HG03196 (cell line): ENCODE measurements at regions not wholly inside any gene's neighbourhood (a gene's known extent, or its start where the extent isn't known, plus 50 kb on each side); places are given as distances from the start of the nearest gene placed in this dataset.
"Not testable (repeated sequence)": the region's sequence is repeated elsewhere in the genome, so short reads cannot be mapped to it uniquely, and the experiment has no call there.

Source experiments
- ATAC-seq: cut with Tn5 transposase; IDR thresholded peaks from one replicate; pipeline ENCODE4 v1.9.1; 2021; ENCODE audit not compliant: unreplicated experiment

DNA sequence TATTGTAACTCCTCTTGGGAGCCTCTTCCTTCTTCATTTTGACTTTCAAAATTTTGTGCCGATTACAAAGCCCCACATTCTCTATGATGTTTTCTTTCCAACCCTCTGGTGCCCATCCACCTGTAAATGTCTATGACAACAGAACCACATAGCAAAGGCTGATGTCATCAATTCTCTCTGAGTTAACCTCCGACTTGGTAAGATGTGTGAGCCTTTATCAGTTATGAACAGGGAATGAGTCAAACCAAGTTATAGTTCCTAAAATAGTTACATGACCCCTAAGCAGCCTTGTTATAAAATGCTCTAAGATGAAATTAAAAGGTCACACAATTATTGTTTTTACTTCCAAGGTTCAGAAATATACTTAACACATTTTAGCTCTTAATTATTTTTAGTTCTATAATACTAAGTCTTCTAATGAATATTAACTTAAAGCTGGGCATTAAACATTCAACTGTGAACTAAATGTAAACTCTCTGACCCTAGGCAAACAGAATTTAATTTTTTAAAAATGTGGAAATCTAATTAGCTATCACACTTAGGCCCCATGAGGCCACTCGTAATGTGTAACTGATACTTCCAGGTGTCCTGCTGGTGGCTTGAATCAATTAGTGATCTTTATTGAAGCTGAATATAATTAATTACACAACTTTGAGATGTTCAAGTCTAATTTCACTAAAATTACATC is 102.3 kb upstream of the CYRIA start:
- ATAC-seq: no peak

DNA sequence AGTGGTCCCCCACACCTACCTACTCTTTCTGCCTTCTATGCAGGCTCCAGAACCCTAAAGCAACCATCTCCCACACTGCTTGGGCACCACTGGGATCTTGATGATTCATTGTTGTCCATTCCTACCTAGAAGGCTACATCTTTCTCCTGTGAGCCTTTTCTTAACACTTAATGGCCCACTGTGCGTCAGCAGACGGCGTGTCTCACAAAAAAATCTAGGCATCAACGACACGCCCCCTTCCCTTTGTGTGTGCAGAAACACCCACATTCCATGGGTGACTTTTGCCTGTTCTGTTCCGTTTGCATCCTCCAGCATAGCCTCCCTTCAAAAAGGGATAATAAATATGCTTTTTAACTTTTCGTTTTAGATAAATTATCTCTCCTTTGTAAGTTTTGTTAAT is 99.7 kb upstream of the CYRIA start:
- no peak for ATAC-seq

DNA sequence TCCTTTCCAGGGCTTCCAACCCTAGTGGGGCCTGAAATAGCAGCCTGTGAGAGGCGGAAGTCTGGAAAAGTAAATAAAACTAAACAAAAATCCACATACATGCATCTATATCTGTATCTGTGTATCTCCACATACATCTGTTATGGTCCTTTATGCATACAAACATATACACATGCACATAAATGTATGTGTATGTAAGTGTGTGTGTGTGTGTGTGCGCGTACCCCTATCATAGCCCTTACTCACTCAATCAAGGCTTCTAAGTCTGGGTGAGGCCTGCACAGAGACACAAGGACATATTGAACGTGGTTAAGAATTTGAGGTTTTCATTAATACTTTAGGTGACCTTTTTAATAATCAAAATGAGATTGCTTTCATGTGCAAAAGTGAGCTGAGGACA is 98.9 kb upstream of the CYRIA start:
- ATAC-seq: no peak

DNA sequence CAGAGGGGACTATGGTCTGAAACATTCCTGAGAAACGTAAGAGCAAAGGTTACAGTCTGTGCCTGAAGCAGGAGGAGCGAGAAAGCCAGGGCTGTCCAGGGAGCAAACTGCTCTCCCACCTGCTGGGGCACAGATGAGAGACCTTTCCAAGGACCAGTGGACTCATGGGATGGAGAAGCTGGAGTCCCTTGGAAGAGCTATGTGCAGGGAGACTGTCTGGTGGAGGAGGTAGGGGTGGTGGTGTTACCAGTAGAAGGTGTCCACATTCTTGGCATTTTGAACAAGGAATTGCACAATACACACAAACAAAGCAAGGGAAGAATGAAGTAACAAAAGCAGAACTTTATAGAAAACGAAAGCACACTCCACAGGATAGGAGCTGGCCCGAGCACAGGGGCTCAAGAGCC is 97.9 kb upstream of the CYRIA start:
- no peak for ATAC-seq

DNA sequence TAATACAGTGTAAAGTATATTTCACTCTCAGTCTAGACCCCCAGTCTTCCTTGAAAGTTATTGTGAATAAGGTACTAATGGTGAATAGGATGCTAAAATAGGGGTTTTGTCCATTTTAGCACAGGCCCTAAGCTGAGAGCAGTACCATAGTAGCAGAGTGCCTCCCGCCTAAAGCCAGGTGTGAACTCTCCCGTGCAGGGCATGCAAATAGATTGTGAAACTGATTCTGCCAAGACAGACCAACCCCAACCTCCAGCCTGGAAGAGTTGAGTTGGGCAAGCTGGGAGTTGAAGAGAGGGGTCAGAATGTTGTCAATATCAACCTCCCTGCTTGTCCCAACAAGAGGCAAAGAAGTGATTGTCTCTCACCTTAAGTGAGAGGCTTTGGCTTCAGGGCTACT is 97.4 kb upstream of the CYRIA start:
- ATAC-seq: no peak

DNA sequence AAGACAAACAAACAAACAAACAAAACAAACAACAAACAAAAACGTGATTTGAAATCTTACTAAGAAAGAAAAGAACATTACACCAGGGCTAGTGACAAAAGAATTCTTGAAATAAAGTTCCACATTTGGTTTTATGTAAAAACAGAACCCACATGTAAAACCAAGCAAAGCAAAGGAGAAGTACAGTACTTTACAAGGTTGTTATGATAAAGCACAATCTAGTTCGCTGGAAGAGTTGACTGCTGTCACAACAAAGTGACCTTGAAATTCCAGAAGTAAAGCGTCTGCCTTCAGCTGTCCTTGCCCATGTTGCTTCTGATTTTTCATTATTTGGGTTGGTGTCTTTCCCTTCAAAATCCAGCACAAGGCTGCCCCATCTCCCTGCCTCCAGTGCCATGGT is 94.8 kb upstream of the CYRIA start:
- no peak for ATAC-seq

DNA sequence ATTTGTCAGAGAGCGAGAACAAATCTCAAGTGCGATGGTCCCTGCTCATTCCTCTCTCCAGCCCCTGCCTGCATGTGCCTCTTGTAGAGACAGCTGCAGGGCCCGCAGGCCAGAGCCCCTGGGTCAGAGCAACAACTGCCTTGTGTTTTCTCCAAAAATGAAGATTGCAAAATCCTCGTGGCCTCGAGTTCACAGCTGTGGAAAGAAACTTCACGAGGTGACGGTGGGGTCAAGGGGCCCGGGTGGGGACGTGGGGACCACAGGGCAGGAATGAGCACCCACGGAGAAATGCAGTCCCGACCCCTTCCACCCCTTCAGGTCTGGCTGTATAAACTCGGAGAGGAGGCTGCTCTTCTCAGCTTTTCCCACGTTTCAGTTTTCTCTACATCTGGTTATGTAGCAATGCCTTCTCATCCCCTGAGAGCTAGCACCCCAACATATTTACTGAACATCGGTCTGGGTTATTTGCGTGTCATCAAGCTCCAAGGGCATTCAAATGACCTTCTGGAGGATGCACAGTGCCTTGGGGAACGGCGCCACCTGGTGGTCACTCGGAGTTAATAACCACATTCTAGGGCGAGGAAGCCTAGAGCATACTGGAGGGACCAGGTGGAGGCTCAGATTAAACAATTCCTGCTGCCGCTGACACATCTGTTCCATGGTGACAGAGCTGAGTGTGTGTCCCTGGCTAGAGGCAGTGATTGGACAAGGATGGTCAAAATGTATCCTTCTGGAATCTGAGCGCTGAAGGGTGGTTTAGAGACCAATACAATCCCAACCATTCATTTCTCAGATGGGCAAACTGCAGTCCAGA is 91.4 kb upstream of the CYRIA start:
- ATAC-seq: peak; percentile 92

DNA sequence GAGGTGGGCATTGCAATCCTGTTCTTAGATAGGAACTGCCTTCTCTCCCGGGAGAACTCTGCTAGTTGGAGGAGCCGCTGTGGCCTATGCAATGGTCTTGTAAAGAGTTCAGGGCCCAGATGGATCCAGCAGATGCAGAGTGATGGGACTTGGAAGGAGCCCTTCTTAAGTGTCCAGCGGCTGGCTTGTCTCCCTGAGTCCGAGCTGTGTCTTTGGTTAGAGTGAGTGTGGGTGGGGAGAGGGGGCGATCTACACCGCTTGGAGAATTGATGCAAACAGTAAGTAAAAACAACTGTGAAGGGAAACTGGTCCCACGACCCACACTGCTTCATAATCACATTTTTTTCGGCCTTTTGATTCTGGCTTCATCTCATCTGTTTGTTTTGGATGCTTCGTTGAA is 89.8 kb upstream of the CYRIA start:
- ATAC-seq: no peak

DNA sequence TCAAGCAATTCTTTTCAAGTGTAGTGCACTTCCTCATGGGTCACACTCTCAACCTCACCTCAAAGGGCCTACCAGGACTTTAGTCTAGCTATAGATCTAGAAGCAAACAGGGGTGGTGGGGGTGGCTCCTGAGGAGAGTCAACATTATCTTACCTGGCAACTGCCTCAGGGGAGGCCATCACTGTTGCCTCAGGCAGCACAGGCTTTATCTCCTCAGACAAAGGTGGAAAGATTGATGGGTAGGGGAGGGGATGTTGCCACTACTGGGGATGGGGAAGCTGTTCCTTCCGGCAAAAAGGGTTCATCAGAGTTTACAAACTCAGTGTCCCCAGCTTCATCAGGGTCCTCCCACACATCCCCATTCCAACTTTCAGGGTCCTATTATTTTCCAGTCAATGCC is 87.4 kb upstream of the CYRIA start:
- ATAC-seq: not testable (repeated sequence)

DNA sequence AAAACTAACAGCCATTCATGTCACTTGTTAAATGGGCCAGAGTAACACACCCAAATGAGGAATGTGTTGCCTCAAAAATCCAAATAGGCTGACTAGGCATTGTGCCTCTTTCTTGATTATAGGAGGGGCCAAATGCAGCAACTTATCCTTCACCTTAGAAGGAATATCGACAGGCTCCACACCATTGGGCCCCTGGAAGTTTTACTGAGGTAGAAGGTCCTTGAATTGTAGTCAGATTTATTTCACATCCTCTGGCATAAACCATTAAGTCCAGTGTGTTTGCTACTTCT is 85.2 kb upstream of the CYRIA start:
- ATAC-seq: not testable (repeated sequence)

DNA sequence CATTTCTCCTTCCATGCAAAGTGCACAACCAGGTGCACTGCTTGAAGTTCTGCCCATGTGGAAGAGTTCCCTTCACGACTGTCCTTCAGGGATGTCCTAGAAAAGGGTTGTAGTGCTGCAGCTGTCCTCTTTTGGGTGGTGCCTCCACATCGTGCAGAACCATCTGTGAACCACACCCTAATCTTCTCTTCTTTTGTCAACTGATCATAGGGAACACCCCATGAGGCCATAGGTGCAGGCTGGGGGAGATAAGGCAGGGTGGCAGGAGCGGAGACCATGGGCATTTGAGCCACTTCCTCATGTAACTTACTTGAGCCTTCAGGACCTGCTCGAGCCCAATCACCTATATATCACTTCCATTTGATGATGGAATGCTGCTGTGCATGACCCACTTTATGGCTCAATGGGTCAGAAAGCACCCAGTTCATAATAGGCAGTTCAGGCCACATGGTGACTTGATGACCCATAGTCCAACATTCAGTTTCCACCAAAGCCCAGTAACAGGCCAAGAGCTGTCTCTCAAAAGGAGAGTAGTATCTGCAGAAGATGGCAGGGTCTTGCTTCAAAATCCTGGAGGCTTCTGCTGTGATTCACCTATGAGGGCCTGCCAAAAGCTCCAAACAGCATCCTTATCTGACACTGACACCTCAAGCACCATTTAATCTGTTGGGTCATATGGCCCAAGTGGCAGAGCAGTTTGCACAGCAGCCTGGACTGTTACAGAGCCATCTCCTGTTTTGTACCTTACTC is 84.7 kb upstream of the CYRIA start:
- ATAC-seq: no peak

DNA sequence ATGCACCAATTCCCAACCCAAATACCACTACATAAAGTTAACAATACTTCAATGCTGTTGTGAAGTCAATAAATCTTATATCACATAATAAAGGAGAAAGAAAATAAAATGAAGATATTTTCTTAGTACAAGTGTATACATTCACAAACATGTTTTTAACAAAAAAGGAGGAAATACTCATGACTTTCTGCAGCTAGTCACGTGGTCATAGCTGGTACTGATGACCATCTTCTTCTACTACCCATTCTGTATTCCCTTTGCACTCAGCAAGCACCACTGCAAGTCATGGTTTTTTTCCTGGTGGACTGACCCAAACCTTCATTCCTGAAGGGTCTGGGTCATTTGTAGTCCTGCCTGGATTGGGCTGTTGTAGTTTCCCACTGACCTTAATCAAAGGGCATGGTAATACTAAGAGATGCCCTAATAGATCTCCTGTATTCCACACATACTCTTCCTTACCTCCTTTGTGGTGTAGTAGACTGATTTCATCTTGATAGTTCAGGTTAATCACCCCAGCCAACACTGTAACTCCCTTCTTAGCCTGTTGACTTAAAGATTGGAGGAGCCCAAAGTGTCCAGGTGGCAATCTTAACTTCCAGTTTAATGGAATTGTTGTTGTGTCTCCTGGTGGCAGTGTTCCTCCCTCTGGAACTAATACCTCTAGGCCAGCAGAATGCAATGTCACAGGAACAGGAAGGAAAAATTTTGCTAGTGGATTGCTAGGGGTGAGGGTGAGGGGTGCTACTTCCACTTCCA is 83.1 kb upstream of the CYRIA start:
- not testable (repeated sequence) for ATAC-seq

DNA sequence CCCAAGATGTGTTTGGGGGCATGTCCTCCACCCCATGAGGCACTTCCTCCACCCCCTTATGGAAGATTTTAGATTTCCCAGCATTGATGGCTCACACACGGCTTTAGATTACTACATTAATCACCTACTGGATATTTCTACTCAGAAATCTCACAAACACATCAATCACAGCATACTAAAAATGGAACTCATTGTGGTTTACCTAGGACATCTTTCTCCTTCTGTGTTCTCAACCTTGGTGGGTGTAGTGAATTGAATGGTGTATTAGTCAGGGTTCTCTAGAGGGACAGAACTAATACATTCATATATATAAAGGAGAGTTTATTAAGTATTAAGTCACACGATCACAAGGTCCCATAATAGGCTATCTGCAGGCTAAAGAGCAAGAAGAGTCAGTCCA is 82.1 kb upstream of the CYRIA start:
- no peak for ATAC-seq

DNA sequence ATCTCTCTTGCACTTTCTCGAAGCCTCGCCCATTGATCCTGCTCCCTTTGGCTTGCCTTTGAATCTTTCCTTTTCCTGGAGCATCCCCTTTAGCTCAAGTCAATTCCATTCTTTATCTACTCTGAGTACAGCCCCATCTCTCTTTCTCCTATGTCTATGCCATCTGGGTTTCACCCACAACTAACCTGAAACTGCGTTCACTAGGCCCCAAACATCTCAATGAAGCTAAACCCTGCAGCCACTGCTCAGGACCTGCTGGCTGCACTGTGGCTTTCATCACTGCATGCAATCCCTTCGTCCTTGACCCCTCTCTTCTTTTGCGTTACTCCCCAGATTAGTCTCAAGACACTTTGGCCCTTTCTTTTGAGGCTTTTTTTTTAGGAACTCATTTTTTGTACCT is 81.6 kb upstream of the CYRIA start:
- no peak for ATAC-seq

DNA sequence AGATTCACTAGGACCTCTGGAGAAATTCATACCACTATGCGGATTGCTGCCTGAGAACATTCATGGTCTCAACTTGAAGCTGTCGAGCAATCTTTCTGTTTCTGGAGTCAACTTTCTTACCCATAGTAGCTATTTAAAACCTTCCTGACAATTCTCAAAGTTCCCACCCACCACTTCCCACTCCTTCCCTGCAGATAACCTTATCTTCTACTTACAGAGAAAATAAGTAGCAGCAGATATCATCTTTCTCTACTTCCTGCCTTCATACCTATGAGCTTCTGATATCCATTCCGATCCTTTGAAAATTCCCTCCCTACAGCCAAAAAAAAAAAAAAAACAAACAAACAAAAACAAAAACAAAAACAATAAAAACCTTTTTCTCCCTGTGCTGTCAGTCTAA is 81.2 kb upstream of the CYRIA start:
- ATAC-seq: no peak

DNA sequence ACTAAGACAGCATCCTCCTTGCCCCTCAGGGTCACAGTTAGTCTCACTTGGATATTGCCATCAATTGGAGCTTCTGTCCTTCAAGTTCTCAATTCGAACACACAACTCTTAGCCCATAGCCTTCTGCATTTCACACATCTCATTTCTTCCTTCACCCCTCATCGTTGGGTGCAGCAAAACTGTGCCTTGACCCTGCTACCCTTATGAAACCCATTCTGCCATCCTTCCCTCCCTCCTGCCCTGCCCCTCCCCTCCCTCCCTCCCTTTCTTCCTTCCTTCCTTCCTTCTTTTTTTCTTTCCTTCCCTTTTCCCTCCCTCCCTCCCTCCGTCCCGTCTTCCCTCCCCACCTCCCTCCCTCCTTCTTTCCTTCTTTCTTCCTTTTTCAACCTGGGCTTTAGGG is 80.7 kb upstream of the CYRIA start:
- ATAC-seq: no peak

DNA sequence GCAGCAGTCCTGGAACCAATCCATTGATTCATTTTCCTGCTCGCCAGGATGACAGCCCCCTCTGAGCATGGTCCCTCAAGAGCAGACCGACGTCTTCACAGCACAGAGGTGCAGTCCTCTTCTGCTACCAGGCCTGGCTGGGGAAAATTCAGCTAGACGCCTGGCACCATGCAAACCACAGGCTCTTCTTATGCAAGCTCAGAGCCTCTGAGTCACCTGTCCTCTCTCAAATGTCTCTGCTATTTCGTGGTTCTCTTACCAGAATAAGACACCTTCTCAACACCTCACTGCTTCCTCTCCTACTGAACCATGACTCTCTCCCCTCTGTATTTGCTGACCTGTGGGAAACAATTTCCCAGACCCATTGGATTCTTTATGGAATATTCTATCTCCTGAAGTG is 79.8 kb upstream of the CYRIA start:
- ATAC-seq: no peak

DNA sequence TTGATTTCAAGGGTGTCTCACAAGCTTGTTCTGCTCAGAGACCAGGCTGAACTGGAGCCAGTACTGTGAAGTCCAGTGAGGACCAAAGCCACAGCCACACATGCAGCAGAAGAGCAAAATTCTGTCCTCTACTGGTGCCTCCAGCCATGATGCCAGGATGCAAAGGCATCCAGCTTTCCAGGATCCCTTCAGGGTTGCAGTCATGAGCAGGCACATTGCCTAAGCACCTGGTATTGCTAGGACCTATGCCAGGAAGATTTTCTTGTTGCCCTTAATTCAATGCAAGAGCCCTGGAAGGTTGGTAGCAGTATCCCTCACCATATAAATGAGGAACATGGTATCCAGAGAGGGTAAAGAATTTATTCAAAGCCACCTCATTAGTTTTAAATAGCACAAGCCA is 78.9 kb upstream of the CYRIA start:
- no peak for ATAC-seq

DNA sequence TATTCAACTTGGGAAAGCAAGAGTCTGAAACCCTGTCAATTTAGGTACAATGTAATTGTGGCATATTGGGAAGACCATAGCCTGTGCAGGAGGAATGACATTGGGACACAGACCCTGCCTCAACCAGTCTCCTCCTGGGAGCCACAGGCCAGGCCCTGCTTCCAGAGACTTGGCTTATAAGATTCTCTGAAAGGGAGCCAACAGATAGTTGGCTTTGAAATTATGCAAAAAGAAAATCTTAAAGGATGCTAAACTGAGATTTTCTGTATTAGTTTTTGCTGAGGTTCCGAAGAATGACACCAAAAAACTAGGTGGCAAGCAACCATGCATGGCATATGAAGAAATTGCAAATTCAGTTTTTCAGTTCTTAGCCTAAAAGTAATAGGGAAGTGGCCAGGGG is 76.4 kb upstream of the CYRIA start:
- ATAC-seq: no peak

DNA sequence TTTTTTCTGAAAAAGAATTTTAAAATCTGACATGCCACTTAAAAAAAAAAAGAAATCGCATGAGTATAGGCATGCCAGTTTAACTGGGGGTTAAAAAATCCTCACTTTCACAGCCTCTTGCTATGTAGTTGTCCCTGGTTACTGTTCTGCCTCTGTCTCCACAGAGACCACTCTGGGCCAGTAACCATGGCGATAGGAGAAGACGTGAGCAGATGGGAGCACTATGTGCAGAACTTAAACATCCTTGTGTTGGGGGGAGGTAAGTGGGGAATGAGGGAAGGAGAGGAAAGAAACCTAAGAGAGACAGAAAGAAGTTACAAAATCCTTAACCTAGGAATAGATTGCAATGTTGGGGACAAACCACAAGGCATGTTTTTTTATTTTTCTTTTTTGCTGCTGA is 75.9 kb upstream of the CYRIA start:
- no peak for ATAC-seq

DNA sequence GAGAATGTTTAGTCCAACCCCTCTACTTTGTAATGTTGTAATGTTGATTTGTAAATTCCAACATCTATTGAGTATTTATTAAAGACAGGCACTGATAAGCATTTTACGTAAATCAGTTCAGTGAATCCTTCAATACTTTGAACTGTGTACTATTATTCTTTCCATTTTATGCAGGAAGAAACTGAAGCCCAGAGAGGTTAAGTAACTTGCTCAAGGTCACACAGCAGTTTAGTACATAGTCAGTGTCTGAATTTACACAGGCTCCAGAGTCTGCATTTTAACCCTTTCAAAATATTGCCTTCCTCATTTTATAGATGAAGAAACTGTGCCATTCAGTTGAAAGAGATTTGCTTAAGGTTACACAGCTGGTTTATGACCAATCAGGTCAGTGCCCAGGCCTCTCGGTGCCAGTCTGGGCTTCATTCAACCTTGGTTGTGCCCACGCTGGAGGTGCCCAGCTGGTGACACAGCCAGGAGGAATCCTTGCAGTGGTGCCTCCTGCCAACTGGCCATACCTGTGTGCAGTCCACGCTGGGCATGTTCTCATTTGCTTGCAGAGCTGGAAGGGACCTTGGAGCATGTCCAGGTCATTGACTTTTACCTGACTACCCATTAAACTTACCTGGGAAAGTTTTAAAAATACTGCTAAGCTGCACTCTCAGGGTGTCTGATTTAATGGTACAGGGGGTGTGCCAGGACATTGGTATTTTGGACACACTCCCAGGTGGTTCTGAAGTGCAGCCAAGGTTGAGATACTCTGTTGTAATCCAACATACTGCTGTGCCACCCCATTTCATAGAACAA is 74.3 kb upstream of the CYRIA start:
- no peak for ATAC-seq
